ENCODE measurements at regions not wholly inside any gene's neighbourhood (a gene's known extent, or its start where the extent isn't known, plus 50 kb on each side); places are given as distances from the start of the nearest gene placed in this dataset.

DNA sequence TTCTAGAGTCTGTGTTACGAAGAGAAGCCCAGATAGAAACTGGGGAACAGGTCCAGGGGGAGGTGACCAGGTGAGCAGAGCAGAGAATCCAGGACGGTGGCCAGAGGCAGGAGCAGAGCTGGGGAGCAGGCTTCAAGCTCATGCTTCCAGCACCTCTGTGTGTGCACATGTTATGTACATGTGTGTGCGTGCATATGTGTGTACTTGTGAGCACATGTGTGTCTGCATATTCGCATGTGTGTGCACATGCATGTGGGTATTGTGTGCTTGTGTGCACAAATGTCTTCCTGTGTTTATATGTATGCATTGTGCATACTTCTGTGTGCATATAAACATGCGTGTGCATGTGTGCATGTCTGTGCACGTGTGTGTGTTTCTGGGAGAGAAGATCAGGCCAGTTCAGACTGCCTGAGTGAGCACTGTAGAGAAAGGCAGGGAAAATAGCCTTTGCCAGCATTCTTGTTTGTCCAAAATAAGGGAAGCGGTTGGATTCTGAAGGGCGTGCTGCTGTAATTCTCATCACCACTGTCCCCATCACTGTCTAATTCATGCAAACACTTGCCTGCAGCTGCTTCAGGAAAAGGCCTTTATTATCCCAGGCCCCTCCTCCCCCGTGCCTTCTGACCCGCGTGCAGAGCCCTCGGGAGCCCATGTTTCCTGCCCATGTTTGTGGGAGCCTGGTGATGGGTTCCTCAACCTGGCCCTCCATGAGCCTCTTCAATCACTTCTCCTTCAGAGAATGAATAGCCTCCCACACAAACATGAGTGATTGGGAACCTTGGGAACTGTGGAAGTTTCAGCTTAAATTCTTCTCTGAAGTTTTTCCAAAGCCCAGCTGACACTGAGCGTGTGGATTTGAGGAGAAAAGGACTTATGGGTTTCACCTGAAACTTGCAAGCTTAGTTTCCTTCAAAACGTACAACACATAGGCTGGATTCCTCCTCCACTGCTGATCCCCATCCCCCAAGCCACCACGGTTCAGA, 161.7 kb upstream of the AFDN start:
- TF ChIP-seq, protein P1, sequence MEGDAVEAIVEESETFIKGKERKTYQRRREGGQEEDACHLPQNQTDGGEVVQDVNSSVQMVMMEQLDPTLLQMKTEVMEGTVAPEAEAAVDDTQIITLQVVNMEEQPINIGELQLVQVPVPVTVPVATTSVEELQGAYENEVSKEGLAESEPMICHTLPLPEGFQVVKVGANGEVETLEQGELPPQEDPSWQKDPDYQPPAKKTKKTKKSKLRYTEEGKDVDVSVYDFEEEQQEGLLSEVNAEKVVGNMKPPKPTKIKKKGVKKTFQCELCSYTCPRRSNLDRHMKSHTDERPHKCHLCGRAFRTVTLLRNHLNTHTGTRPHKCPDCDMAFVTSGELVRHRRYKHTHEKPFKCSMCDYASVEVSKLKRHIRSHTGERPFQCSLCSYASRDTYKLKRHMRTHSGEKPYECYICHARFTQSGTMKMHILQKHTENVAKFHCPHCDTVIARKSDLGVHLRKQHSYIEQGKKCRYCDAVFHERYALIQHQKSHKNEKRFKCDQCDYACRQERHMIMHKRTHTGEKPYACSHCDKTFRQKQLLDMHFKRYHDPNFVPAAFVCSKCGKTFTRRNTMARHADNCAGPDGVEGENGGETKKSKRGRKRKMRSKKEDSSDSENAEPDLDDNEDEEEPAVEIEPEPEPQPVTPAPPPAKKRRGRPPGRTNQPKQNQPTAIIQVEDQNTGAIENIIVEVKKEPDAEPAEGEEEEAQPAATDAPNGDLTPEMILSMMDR (IDR thresholded peaks at IDR 0.05; ENCODE audit: insufficient read depth, low read length, poor library complexity, severe bottlenecking): no peak
- TF ChIP-seq EZH2phosphoT487 (conservative IDR thresholded peaks at IDR 0.05; ENCODE audit: low read length): no peak
